Prostate gland (tissue), 2 donors: ENCODE measurements at regions not wholly inside any gene's neighbourhood (a gene's known extent, or its start where the extent isn't known, plus 50 kb on each side); places are given as distances from the start of the nearest gene placed in this dataset.

Source experiments
- DNase-seq: peaks from one replicate; pipeline ENCODE4 v3.0.0-alpha.2; 2019; ENCODE audit warnings: low spot score
- H3K27ac ChIP-seq, 2 donors: fragments of 200-600 bp; sonication (generic); 2 replicates each; pipeline ENCODE4 v1.5.1; 2017 to 2019
- H3K27me3 ChIP-seq: fragments of 200-600 bp; sonication (generic); replicated peaks from 2 replicates; pipeline ENCODE4 v1.5.1; 2019; ENCODE audit not compliant: insufficient read depth
- H3K36me3 ChIP-seq, 2 donors: fragments of 200-600 bp; sonication (generic); 1 replicate in 1 of 2; 2 replicates in 1 of 2; pipeline versions ENCODE4 v1.5.1 to v1.8.1; 2017 to 2019
- H3K4me1 ChIP-seq: fragments of 200-600 bp; sonication (generic); replicated peaks from 2 replicates; pipeline ENCODE4 v1.5.1; 2019
- H3K4me3 ChIP-seq, 2 donors: fragments of 200-600 bp; sonication (generic); 2 replicates each; pipeline ENCODE4 v1.5.1; 2017 to 2019
- H3K9me3 ChIP-seq: fragments of 200-600 bp; sonication (generic); 2 replicates; pipeline ENCODE4 v1.5.1; 2017
- CTCF ChIP-seq, 4 experiments: fragments of 200-600 bp in 2 of 4; fragments of 450-650 bp in 2 of 4; sonication (generic) in 2 of 4; IDR thresholded peaks; 1 replicate in 3 of 4; 2 replicates in 1 of 4; pipeline ENCODE4 v1.5.1; 2016 to 2019; ENCODE audit warnings: antibody characterized with exemption in 4 of 4, mild to moderate bottlenecking in 2 of 4, moderate library complexity in 2 of 4
- POLR2A ChIP-seq: fragments of 450-650 bp; IDR thresholded peaks from one replicate; pipeline ENCODE4 v1.6.1; 2016; ENCODE audit warnings: antibody characterized with exemption, mild to moderate bottlenecking
- POLR2AphosphoS5 ChIP-seq: sonication (generic); formaldehyde crosslinking; IDR thresholded peaks from one replicate; pipeline ENCODE4 v1.6.1; 2017; ENCODE audit warnings: antibody characterized with exemption
- WGBS: methylation state at CpG from one replicate; pipeline ENCODE4 v1.1.5; 2018; 5-methylcytosine and 5-hydroxymethylcytosine counted together
- intact Hi-C: fragments of 100-400 bp; cut with DNase I; formaldehyde crosslinking; loops from one replicate; pipeline ENCODE4 v1.14.2; 2022

- 53% methylated on average over 7 of the region's 7 CpGs for WGBS
- Histone ChIP-seq H3K27ac (no peak overlapping the region), H3K27me3 (no peaks in the 10 kb centered on the region), H3K36me3 (no peaks in the 10 kb centered on the region), H3K4me3 (no peak overlapping the region), H3K4me1 (no peaks in the 10 kb centered on the region), H3K9me3 (no peaks in the 10 kb centered on the region)
- intact Hi-C loops, result no loop called here
- TF ChIP-seq CTCF (IDR thresholded peaks at IDR 0.05) (no peak), POLR2AphosphoS5 (no peak), POLR2A (no peak)
- DNase-seq, result no peak
These were observed 88.7 kb upstream of the GRIP1 start for GRCh38 chr12:66767536-66767935.

GRCh38 chr12:66768293-66768692 is 89.4 kb upstream of the GRIP1 start:
- TF ChIP-seq POLR2A (no peak), POLR2AphosphoS5 (no peak), CTCF (IDR thresholded peaks at IDR 0.05) (no peak)
- WGBS, result 89% methylated on average over 5 of the region's 5 CpGs
- Histone ChIP-seq H3K9me3 (no peaks in the 10 kb centered on the region), H3K4me1 (no peaks in the 10 kb centered on the region), H3K27me3 (no peaks in the 10 kb centered on the region), H3K27ac (no peak overlapping the region), H3K4me3 (no peak overlapping the region), H3K36me3 (no peaks in the 10 kb centered on the region)
- no peak for DNase-seq
- intact Hi-C loops, result no loop called here

GRCh38 chr12:66774929-66775328 is 96.1 kb upstream of the GRIP1 start:
- H3K9me3 ChIP-seq, result no peaks in the 10 kb centered on the region
- TF ChIP-seq POLR2A (no peak), POLR2AphosphoS5 (no peak), CTCF (IDR thresholded peaks at IDR 0.05) (no peak)
- intact Hi-C loops, result no loop called here
- DNase-seq, result no peak
- H3K4me1 ChIP-seq, result no peaks in the 10 kb centered on the region
- H3K27me3 ChIP-seq, result no peaks in the 10 kb centered on the region
- H3K4me3 ChIP-seq, result no peak overlapping the region
- H3K36me3 ChIP-seq, result no peaks in the 10 kb centered on the region
- H3K27ac ChIP-seq, result no peak overlapping the region

- intact Hi-C loops, result no loop called here
- 66% methylated on average over 4 of the region's 4 CpGs for WGBS
- no peaks in the 10 kb centered on the region for H3K27me3 ChIP-seq
- H3K4me1 ChIP-seq, result no peaks in the 10 kb centered on the region
- H3K4me3 ChIP-seq, result no peak overlapping the region
- no peak for DNase-seq
- TF ChIP-seq POLR2AphosphoS5 (no peak), POLR2A (no peak), CTCF (IDR thresholded peaks at IDR 0.05) (no peak)
- H3K36me3 ChIP-seq, result no peaks in the 10 kb centered on the region
- H3K9me3 ChIP-seq, result no peaks in the 10 kb centered on the region
- H3K27ac ChIP-seq, result no peak overlapping the region
These were observed 97.0 kb upstream of the GRIP1 start for GRCh38 chr12:66775871-66776270.

GRCh38 chr12:66776974-66777373 is 98.1 kb upstream of the GRIP1 start:
- no peak for DNase-seq
- Histone ChIP-seq H3K36me3 (no peaks in the 10 kb centered on the region), H3K27me3 (no peaks in the 10 kb centered on the region), H3K27ac (no peak overlapping the region), H3K4me3 (no peak overlapping the region), H3K4me1 (no peaks in the 10 kb centered on the region), H3K9me3 (no peaks in the 10 kb centered on the region)
- 89% methylated on average over 2 of the region's 2 CpGs for WGBS
- intact Hi-C loops, result no loop called here
- TF ChIP-seq POLR2AphosphoS5 (no peak), POLR2A (no peak), CTCF (IDR thresholded peaks at IDR 0.05) (no peak)
